ENCODE measurements at regions not wholly inside any gene's neighbourhood (a gene's known extent, or its start where the extent isn't known, plus 50 kb on each side); places are given as distances from the start of the nearest gene placed in this dataset.

- Histone ChIP-seq H3K4me3 (no peak overlapping the region), H3K36me3 (ENCODE audit: control insufficient read depth, insufficient read depth, low read length) (no peaks in the 10 kb centered on the region), H3K9ac (ENCODE audit: insufficient read depth in 1 of 2, low read depth in 2 of 2, low read length in 2 of 2) (peak overlapping the region in 1 of 2 experiments; percentile 47; a peak in 1 of 4 replicates), H3K9me1 (ENCODE audit: control insufficient read depth, insufficient read depth, low read length) (no peaks in the 10 kb centered on the region), H3K4me1 (replicated peaks in 1 of 2; ENCODE audit: control insufficient read depth in 2 of 2, insufficient read depth in 2 of 2, low read length in 2 of 2) (peaks cover 16 to 37% of the 10 kb centered on the region in 2 experiments), H3K4me2 (ENCODE audit: insufficient read depth, low read length) (peak overlapping the region; percentile 35), H3K79me2 (ENCODE audit: control insufficient read depth, insufficient read depth, low read length) (no peaks in the 10 kb centered on the region), H2AFZ (ENCODE audit: low read depth, low read length) (peak overlapping the region; percentile 54), H3K27me3 (ENCODE audit: control insufficient read depth in 2 of 2, insufficient read depth in 2 of 2, low read length in 2 of 2) (0 out of 5 replicates have a peak, but pooled peaks cover 0 to 5% of the 10 kb centered on the region in 2 experiments), H3K9me3 (replicated peaks; ENCODE audit: control insufficient read depth, insufficient read depth, low read depth, low read length) (no peaks in the 10 kb centered on the region), H4K20me1 (replicated peaks; ENCODE audit: control insufficient read depth, insufficient read depth, low read length) (no peaks in the 10 kb centered on the region), H3K27ac (ENCODE audit: extremely low read depth, low read depth, low read length) (peak overlapping the region; percentile 86)
- ATAC-seq (peak; percentile 98), FAIRE-seq (peak; percentile 98), DNase-seq (ENCODE audit: extremely low read depth in 1 of 4, low spot score in 3 of 4) (peak; percentile 40 to 95 (median 64))
- WGBS (ENCODE audit: insufficient coverage, low coverage, missing lambda C conversion rate), result 0% methylated on average over 4 of the region's 4 CpGs
- BruUV-seq (replicated peaks), result no TSS peak
- in situ Hi-C loops (cut with MboI), result no loop called here
- intact Hi-C loops (cut with micrococcal nuclease), result loop anchor here (5.0 to 10.0 kb wide), 2 partner anchors 54 to 194 kb away; no protein-coding TSS in a partner anchor
- CTCF ChIA-PET (ENCODE audit: low intra/inter-chr PET ratio), result no interaction called here
- POLR2A ChIA-PET, result interaction anchor here (0.7 to 1.7 kb wide), 12 partner anchors 23 to 387 kb away, joined by 3 to 5 read pairs (median 3); no protein-coding TSS in a partner anchor
- no peak for TF ChIP-seq ZNF318 (IDR thresholded peaks at IDR 0.05; ENCODE audit: borderline replicate concordance in 1 of 2, low read depth in 1 of 2)
- no peak for TF ChIP-seq NR4A1 (CRISPR knock-in tag; IDR thresholded peaks at IDR 0.05)
- TF ChIP-seq NR4A1 (tag; IDR thresholded peaks at IDR 0.05), result peak; percentile 50; the same call in 1 of the 2 replicates
- no peak for TF ChIP-seq HCFC1 (IDR thresholded peaks at IDR 0.05; ENCODE audit: low read depth, low read length)
- no peak for TF ChIP-seq ZNF445 (CRISPR knock-in tag; IDR thresholded peaks at IDR 0.05; ENCODE audit: low read depth)
- TF ChIP-seq ZNF551 (CRISPR knock-in tag; IDR thresholded peaks at IDR 0.05), result no peak
- TF ChIP-seq LEF1 (IDR thresholded peaks at IDR 0.05), result peak; percentile 98
- TF ChIP-seq FOXK2 (conservative IDR thresholded peaks at IDR 0.05 in 1 of 2, IDR thresholded peaks at IDR 0.05 in 1 of 2; ENCODE audit: low read depth in 2 of 2), result peak; percentile 83 to 90
- TF ChIP-seq CBFA2T2 (conservative IDR thresholded peaks at IDR 0.05), result peak; percentile 93
- TF ChIP-seq RFX1 (IDR thresholded peaks at IDR 0.05), result no peak
- TF ChIP-seq MAFF (IDR thresholded peaks at IDR 0.05; ENCODE audit: low read length), result peak; percentile 85
- 0 out of 2 replicates have a peak, but pooled peaks have one; percentile 12 for TF ChIP-seq SMAD3 (CRISPR knock-in tag; conservative IDR thresholded peaks at IDR 0.05)
- TF ChIP-seq SREBF2 (CRISPR knock-in tag; IDR thresholded peaks at IDR 0.05), result no peak
- peak; percentile 97 for TF ChIP-seq SMARCA4 (IDR thresholded peaks at IDR 0.05)
- no peak for TF ChIP-seq CBX8 (IDR thresholded peaks at IDR 0.05; ENCODE audit: borderline replicate concordance, extremely low read depth, low read depth, low read length, poor library complexity, severe bottlenecking)
- peak; percentile 90 for TF ChIP-seq ATF7 (IDR thresholded peaks at IDR 0.05)
Observed at GRCh38 chr5:112548246-112548881, 129.3 kb upstream of the EPB41L4A start.
